WTC11 (cell line): ENCODE measurements at regions not wholly inside any gene's neighbourhood (a gene's known extent, or its start where the extent isn't known, plus 50 kb on each side); places are given as distances from the start of the nearest gene placed in this dataset.

ENCODE experiments used
- ATAC-seq: fragments of 200-7000 bp; cut with Tn5 transposase; 2 replicates; pipeline ENCODE4 v1.10.0; 2021; ENCODE audit warnings: mild to moderate bottlenecking, moderate library complexity
- CTCF ChIA-PET: fragments of 300-600 bp; sonication (Branson Sonifier 250); formaldehyde crosslinking; loops from one replicate; lab custom pipeline; 2021; ENCODE audit warnings: antibody characterized with exemption; lab: Charles Lee
- POLR2A ChIA-PET: fragments of 350-600 bp; sonication (Branson Sonifier 250); formaldehyde crosslinking; loops from one replicate; lab custom pipeline; 2021; ENCODE audit warnings: antibody characterized with exemption; lab: Charles Lee
- DNase-seq: peaks from one replicate; pipeline ENCODE4 v3.0.0; 2021; ENCODE audit warnings: low spot score
- H3K27ac Mint-ChIP-seq: 2 replicates; pipeline ENCODE4 v1.8.0; 2021; ENCODE audit warnings: mixed read lengths
- H3K27me3 Mint-ChIP-seq: 2 replicates; pipeline ENCODE4 v1.8.0; 2021; ENCODE audit warnings: low read depth, mild to moderate bottlenecking, moderate library complexity, mixed read lengths
- H3K36me3 Mint-ChIP-seq: 2 replicates; pipeline ENCODE4 v1.8.0; 2021; ENCODE audit warnings: mixed read lengths
- H3K4me1 Mint-ChIP-seq: 2 replicates; pipeline ENCODE4 v1.8.0; 2022; ENCODE audit warnings: mixed read lengths
- H3K4me3 Mint-ChIP-seq: 2 replicates; pipeline ENCODE4 v1.8.0; 2021; ENCODE audit warnings: mild to moderate bottlenecking, moderate library complexity, mixed read lengths
- H3K9me3 Mint-ChIP-seq: 2 replicates; pipeline ENCODE4 v1.8.0; 2021; ENCODE audit warnings: mixed read lengths
- ELF4 ChIP-seq: sonication (generic); formaldehyde crosslinking; IDR thresholded peaks from 2 replicates; pipeline ENCODE4 v1.8.1; 2022; ENCODE audit warnings: low read depth, mild to moderate bottlenecking, moderate library complexity, missing genetic modification reagents
- MYBL2 ChIP-seq: sonication (generic); formaldehyde crosslinking; IDR thresholded peaks from 2 replicates; pipeline ENCODE4 v1.8.1; 2023; ENCODE audit warnings: mild to moderate bottlenecking, moderate library complexity, missing genetic modification reagents
- NR1H2 ChIP-seq: sonication (generic); formaldehyde crosslinking; IDR thresholded peaks from 2 replicates; pipeline ENCODE4 v1.9.0; 2021; ENCODE audit warnings: mild to moderate bottlenecking, moderate library complexity, missing genetic modification reagents
- TCF7 ChIP-seq: sonication (generic); formaldehyde crosslinking; IDR thresholded peaks from 2 replicates; pipeline ENCODE4 v1.8.0; 2022; ENCODE audit warnings: mild to moderate bottlenecking, low read depth, missing genetic modification reagents, moderate library complexity
- TEAD1 ChIP-seq: sonication (generic); formaldehyde crosslinking; IDR thresholded peaks from 2 replicates; pipeline ENCODE4 v1.8.0; 2022; ENCODE audit warnings: mild to moderate bottlenecking, missing genetic modification reagents
- ZBTB21 ChIP-seq: sonication (generic); formaldehyde crosslinking; IDR thresholded peaks from 2 replicates; pipeline ENCODE4 v1.8.1; 2023; ENCODE audit warnings: mild to moderate bottlenecking, missing genetic modification reagents, borderline replicate concordance
- ZNF121 ChIP-seq: sonication (generic); formaldehyde crosslinking; IDR thresholded peaks from 2 replicates; pipeline ENCODE4 v1.8.0; 2023; ENCODE audit warnings: missing genetic modification reagents
- ZNF317 ChIP-seq: sonication (generic); formaldehyde crosslinking; IDR thresholded peaks from 2 replicates; pipeline ENCODE4 v1.8.1; 2023; ENCODE audit warnings: low read depth, mild to moderate bottlenecking, moderate library complexity, missing genetic modification reagents, borderline replicate concordance
- ZNF396 ChIP-seq: fragments of 250-450 bp; sonication (Bioruptor Pico); IDR thresholded peaks from 2 replicates; pipeline ENCODE4 v1.8.0; 2021; ENCODE audit warnings: mild to moderate bottlenecking, moderate library complexity, borderline replicate concordance
- TF ChIP-seq, protein P1 (sequence below): fragments of 250-450 bp; sonication (Bioruptor Pico); IDR thresholded peaks from 2 replicates; pipeline ENCODE4 v2.1.2; 2022; ENCODE audit warnings: mild to moderate bottlenecking, moderate library complexity
- TF ChIP-seq, protein P2 (sequence below): sonication (generic); formaldehyde crosslinking; conservative IDR thresholded peaks from 2 replicates; pipeline ENCODE4 v1.8.1; 2023; ENCODE audit warnings: mild to moderate bottlenecking, low read depth, missing genetic modification reagents, moderate library complexity
- TF ChIP-seq, protein P3 (sequence below): sonication (generic); formaldehyde crosslinking; IDR thresholded peaks from 2 replicates; pipeline ENCODE4 v1.8.0; 2022; ENCODE audit warnings: mild to moderate bottlenecking, missing genetic modification reagents
- TF ChIP-seq, protein P4 (sequence below): sonication (generic); formaldehyde crosslinking; IDR thresholded peaks from 2 replicates; pipeline ENCODE4 v1.8.1; 2022; ENCODE audit warnings: mild to moderate bottlenecking, moderate library complexity, missing genetic modification reagents
- TF ChIP-seq, protein P5 (sequence below): fragments of 250-450 bp; sonication (Bioruptor Pico); IDR thresholded peaks from 2 replicates; pipeline ENCODE4 v1.9.0; 2021; ENCODE audit warnings: mild to moderate bottlenecking, borderline replicate concordance
- TF ChIP-seq, protein P6 (sequence below): sonication (generic); formaldehyde crosslinking; IDR thresholded peaks from 2 replicates; pipeline ENCODE4 v1.8.1; 2023; ENCODE audit warnings: mild to moderate bottlenecking, missing genetic modification reagents, moderate library complexity

DNA sequence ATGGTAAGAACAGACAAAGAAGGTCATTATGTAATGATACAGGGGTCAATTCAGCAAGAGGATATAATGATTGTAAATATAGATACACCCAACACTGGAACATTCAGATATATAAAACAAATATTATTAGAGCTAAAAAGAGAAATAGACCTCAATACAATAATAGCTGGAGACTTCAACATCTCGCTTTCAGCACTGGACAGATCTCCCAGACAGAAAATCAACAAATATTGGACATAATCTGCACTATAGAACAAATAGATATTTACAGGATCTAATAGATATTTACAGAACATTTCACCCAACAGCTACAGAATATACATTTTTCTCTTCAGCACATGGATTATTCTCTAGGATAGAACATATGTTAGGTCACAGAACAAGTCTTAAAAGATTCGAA is 190.6 kb upstream of the RFX3 start:
- 0 out of 2 replicates have a peak, but pooled peaks cover 4% of the 10 kb centered on the region for H3K9me3 Mint-ChIP-seq
- no peaks in the 10 kb centered on the region for H3K27me3 Mint-ChIP-seq
- no peak overlapping the region for H3K27ac Mint-ChIP-seq
- ATAC-seq (no peak), DNase-seq (no peak)
- TF ChIP-seq, protein P1, sequence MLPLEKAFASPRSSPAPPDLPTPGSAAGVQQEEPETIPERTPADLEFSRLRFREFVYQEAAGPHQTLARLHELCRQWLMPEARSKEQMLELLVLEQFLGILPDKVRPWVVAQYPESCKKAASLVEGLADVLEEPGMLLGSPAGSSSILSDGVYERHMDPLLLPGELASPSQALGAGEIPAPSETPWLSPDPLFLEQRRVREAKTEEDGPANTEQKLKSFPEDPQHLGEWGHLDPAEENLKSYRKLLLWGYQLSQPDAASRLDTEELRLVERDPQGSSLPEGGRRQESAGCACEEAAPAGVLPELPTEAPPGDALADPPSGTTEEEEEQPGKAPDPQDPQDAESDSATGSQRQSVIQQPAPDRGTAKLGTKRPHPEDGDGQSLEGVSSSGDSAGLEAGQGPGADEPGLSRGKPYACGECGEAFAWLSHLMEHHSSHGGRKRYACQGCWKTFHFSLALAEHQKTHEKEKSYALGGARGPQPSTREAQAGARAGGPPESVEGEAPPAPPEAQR (CRISPR knock-in tag): no peak
- no peak for TF ChIP-seq ELF4 (CRISPR knock-in tag)
- TF ChIP-seq, protein P2, sequence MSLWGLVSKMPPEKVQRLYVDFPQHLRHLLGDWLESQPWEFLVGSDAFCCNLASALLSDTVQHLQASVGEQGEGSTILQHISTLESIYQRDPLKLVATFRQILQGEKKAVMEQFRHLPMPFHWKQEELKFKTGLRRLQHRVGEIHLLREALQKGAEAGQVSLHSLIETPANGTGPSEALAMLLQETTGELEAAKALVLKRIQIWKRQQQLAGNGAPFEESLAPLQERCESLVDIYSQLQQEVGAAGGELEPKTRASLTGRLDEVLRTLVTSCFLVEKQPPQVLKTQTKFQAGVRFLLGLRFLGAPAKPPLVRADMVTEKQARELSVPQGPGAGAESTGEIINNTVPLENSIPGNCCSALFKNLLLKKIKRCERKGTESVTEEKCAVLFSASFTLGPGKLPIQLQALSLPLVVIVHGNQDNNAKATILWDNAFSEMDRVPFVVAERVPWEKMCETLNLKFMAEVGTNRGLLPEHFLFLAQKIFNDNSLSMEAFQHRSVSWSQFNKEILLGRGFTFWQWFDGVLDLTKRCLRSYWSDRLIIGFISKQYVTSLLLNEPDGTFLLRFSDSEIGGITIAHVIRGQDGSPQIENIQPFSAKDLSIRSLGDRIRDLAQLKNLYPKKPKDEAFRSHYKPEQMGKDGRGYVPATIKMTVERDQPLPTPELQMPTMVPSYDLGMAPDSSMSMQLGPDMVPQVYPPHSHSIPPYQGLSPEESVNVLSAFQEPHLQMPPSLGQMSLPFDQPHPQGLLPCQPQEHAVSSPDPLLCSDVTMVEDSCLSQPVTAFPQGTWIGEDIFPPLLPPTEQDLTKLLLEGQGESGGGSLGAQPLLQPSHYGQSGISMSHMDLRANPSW: no peak
- TF ChIP-seq MYBL2 (CRISPR knock-in tag): no peak
- TF ChIP-seq TEAD1 (CRISPR knock-in tag): no peak
- TF ChIP-seq NR1H2 (CRISPR knock-in tag): no peak
- no peak for TF ChIP-seq ZBTB21 (CRISPR knock-in tag)
- TF ChIP-seq TCF7 (CRISPR knock-in tag): no peak
- TF ChIP-seq, protein P3, sequence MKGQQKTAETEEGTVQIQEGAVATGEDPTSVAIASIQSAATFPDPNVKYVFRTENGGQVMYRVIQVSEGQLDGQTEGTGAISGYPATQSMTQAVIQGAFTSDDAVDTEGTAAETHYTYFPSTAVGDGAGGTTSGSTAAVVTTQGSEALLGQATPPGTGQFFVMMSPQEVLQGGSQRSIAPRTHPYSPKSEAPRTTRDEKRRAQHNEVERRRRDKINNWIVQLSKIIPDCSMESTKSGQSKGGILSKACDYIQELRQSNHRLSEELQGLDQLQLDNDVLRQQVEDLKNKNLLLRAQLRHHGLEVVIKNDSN (CRISPR knock-in tag): no peak
- TF ChIP-seq ZNF121 (CRISPR knock-in tag): no peak
- TF ChIP-seq, protein P4, sequence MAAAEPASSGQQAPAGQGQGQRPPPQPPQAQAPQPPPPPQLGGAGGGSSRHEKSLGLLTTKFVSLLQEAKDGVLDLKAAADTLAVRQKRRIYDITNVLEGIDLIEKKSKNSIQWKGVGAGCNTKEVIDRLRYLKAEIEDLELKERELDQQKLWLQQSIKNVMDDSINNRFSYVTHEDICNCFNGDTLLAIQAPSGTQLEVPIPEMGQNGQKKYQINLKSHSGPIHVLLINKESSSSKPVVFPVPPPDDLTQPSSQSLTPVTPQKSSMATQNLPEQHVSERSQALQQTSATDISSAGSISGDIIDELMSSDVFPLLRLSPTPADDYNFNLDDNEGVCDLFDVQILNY (CRISPR knock-in tag): no peak
- TF ChIP-seq, protein P5, sequence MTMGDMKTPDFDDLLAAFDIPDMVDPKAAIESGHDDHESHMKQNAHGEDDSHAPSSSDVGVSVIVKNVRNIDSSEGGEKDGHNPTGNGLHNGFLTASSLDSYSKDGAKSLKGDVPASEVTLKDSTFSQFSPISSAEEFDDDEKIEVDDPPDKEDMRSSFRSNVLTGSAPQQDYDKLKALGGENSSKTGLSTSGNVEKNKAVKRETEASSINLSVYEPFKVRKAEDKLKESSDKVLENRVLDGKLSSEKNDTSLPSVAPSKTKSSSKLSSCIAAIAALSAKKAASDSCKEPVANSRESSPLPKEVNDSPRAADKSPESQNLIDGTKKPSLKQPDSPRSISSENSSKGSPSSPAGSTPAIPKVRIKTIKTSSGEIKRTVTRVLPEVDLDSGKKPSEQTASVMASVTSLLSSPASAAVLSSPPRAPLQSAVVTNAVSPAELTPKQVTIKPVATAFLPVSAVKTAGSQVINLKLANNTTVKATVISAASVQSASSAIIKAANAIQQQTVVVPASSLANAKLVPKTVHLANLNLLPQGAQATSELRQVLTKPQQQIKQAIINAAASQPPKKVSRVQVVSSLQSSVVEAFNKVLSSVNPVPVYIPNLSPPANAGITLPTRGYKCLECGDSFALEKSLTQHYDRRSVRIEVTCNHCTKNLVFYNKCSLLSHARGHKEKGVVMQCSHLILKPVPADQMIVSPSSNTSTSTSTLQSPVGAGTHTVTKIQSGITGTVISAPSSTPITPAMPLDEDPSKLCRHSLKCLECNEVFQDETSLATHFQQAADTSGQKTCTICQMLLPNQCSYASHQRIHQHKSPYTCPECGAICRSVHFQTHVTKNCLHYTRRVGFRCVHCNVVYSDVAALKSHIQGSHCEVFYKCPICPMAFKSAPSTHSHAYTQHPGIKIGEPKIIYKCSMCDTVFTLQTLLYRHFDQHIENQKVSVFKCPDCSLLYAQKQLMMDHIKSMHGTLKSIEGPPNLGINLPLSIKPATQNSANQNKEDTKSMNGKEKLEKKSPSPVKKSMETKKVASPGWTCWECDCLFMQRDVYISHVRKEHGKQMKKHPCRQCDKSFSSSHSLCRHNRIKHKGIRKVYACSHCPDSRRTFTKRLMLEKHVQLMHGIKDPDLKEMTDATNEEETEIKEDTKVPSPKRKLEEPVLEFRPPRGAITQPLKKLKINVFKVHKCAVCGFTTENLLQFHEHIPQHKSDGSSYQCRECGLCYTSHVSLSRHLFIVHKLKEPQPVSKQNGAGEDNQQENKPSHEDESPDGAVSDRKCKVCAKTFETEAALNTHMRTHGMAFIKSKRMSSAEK (CRISPR knock-in tag): no peak
- TF ChIP-seq ZNF317 (CRISPR knock-in tag): no peak
- no peak for TF ChIP-seq ZNF396 (CRISPR knock-in tag)
- TF ChIP-seq, protein P6, sequence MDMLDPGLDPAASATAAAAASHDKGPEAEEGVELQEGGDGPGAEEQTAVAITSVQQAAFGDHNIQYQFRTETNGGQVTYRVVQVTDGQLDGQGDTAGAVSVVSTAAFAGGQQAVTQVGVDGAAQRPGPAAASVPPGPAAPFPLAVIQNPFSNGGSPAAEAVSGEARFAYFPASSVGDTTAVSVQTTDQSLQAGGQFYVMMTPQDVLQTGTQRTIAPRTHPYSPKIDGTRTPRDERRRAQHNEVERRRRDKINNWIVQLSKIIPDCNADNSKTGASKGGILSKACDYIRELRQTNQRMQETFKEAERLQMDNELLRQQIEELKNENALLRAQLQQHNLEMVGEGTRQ (CRISPR knock-in tag): no peak
- no peaks in the 10 kb centered on the region for H3K36me3 Mint-ChIP-seq
- H3K4me1 Mint-ChIP-seq: peaks cover 13% of the 10 kb centered on the region
- CTCF ChIA-PET: no interaction called here
- POLR2A ChIA-PET: no interaction called here
- H3K4me3 Mint-ChIP-seq: no peak overlapping the region
